ENCODE measurements at regions not wholly inside any gene's neighbourhood (a gene's known extent, or its start where the extent isn't known, plus 50 kb on each side); places are given as distances from the start of the nearest gene placed in this dataset.

- no peak for DNase-seq (ENCODE audit: low read depth in 1 of 2, low spot score in 1 of 2)
- TF ChIP-seq POLR2AphosphoS5 (IDR thresholded peaks at IDR 0.05; ENCODE audit: low read depth): no peak
- TF ChIP-seq, protein P1, sequence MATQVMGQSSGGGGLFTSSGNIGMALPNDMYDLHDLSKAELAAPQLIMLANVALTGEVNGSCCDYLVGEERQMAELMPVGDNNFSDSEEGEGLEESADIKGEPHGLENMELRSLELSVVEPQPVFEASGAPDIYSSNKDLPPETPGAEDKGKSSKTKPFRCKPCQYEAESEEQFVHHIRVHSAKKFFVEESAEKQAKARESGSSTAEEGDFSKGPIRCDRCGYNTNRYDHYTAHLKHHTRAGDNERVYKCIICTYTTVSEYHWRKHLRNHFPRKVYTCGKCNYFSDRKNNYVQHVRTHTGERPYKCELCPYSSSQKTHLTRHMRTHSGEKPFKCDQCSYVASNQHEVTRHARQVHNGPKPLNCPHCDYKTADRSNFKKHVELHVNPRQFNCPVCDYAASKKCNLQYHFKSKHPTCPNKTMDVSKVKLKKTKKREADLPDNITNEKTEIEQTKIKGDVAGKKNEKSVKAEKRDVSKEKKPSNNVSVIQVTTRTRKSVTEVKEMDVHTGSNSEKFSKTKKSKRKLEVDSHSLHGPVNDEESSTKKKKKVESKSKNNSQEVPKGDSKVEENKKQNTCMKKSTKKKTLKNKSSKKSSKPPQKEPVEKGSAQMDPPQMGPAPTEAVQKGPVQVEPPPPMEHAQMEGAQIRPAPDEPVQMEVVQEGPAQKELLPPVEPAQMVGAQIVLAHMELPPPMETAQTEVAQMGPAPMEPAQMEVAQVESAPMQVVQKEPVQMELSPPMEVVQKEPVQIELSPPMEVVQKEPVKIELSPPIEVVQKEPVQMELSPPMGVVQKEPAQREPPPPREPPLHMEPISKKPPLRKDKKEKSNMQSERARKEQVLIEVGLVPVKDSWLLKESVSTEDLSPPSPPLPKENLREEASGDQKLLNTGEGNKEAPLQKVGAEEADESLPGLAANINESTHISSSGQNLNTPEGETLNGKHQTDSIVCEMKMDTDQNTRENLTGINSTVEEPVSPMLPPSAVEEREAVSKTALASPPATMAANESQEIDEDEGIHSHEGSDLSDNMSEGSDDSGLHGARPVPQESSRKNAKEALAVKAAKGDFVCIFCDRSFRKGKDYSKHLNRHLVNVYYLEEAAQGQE (IDR thresholded peaks at IDR 0.05; ENCODE audit: insufficient replicate concordance, low read depth): no peak
- TF ChIP-seq SPI1 (IDR thresholded peaks at IDR 0.05; ENCODE audit: borderline replicate concordance, low read depth): no peak
- TF ChIP-seq CTCF (IDR thresholded peaks at IDR 0.05; ENCODE audit: insufficient read depth, low read length): no peak
- no peak for TF ChIP-seq GABPA (IDR thresholded peaks at IDR 0.05; ENCODE audit: low read depth)
- no peak overlapping the region for H3K27ac ChIP-seq (replicated peaks)
- H3K27me3 ChIP-seq (ENCODE audit: insufficient read depth, poor library complexity, severe bottlenecking): no peaks in the 10 kb centered on the region
- no peak overlapping the region for H3K4me3 ChIP-seq (replicated peaks; ENCODE audit: insufficient read depth, low read length)
Observed at GRCh38 chr7:34338961-34339526, 319.0 kb upstream of the NPSR1 start.

- H3K27ac ChIP-seq (replicated peaks): no peak overlapping the region
- DNase-seq (ENCODE audit: low read depth in 1 of 2, low spot score in 1 of 2): no peak
- TF ChIP-seq GABPA (IDR thresholded peaks at IDR 0.05; ENCODE audit: low read depth) (no peak), SPI1 (IDR thresholded peaks at IDR 0.05; ENCODE audit: borderline replicate concordance, low read depth) (no peak)
- no peak overlapping the region for H3K4me3 ChIP-seq (replicated peaks; ENCODE audit: insufficient read depth, low read length)
- no peaks in the 10 kb centered on the region for H3K27me3 ChIP-seq (ENCODE audit: insufficient read depth, poor library complexity, severe bottlenecking)
Observed at GRCh38 chr7:34341326-34341725, 316.7 kb upstream of the NPSR1 start.

- H3K4me3 ChIP-seq (replicated peaks; ENCODE audit: insufficient read depth, low read length): no peak overlapping the region
- no peaks in the 10 kb centered on the region for H3K27me3 ChIP-seq (ENCODE audit: insufficient read depth, poor library complexity, severe bottlenecking)
- no peak for DNase-seq (ENCODE audit: low read depth in 1 of 2, low spot score in 1 of 2)
- H3K27ac ChIP-seq (replicated peaks): no peak overlapping the region
- no peak for TF ChIP-seq POLR2AphosphoS5 (IDR thresholded peaks at IDR 0.05; ENCODE audit: low read depth)
- no peak for TF ChIP-seq CTCF (IDR thresholded peaks at IDR 0.05; ENCODE audit: insufficient read depth, low read length)
- TF ChIP-seq, protein P1 (IDR thresholded peaks at IDR 0.05; ENCODE audit: insufficient replicate concordance, low read depth): no peak
- TF ChIP-seq SPI1 (IDR thresholded peaks at IDR 0.05; ENCODE audit: borderline replicate concordance, low read depth): no peak
- TF ChIP-seq GABPA (IDR thresholded peaks at IDR 0.05; ENCODE audit: low read depth): no peak
Observed at GRCh38 chr7:34342387-34342786, 315.6 kb upstream of the NPSR1 start.

DNA sequence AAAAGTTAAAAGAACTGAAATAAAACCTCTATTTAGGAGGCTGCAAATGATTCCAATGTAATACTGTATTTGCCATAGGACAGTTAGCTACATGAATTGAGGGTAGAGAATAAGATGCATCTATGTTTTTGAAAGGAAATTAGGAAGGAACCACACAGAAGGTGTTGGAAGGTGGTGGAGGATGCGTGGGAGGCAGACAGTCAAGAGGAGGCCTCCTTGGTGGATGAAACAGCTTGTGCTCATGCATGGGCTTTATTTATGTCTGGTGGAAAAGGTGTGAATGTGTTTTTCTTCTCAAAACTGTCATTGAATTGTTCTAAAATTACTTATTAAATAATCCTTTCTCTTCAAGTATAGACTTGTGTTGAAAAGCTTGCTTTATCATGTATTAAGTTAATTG lies 314.4 kb upstream of the NPSR1 start:
- Histone ChIP-seq H3K27ac (replicated peaks) (no peak overlapping the region), H3K4me3 (replicated peaks; ENCODE audit: insufficient read depth, low read length) (no peak overlapping the region), H3K27me3 (ENCODE audit: insufficient read depth, poor library complexity, severe bottlenecking) (no peaks in the 10 kb centered on the region)
- TF ChIP-seq GABPA (IDR thresholded peaks at IDR 0.05; ENCODE audit: low read depth) (no peak), CTCF (IDR thresholded peaks at IDR 0.05; ENCODE audit: insufficient read depth, low read length) (no peak), SPI1 (IDR thresholded peaks at IDR 0.05; ENCODE audit: borderline replicate concordance, low read depth) (no peak)
- DNase-seq (ENCODE audit: low read depth in 1 of 2, low spot score in 1 of 2): no peak

All from HL-60 (cell line).